ENCODE measurements at regions not wholly inside any gene's neighbourhood (a gene's known extent, or its start where the extent isn't known, plus 50 kb on each side); places are given as distances from the start of the nearest gene placed in this dataset.

DNA sequence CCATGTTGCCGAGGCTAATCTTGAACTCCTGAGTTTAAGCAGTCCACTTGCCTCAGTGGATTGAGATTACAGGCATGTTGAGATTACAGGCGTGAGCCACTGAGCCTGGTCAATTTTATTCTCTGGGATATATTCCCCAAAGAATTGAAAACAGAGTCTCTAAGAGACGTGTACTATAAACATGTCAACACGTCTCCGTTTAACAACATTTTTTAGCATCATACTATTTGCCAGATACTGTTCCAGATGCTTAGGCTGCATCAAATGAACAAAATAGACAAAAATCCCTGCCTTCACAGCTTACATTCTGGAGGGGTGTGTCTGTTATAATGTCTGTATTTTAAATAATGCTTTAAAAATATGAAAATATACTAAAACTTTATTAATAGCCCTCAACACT is 54.1 kb upstream of the PRKG1 start:
- H3K9me3 Mint-ChIP-seq (ENCODE audit: unreplicated experiment), result no peaks in the 10 kb centered on the region
- no peaks in the 10 kb centered on the region for H3K27me3 Mint-ChIP-seq (ENCODE audit: unreplicated experiment)
- H3K4me3 Mint-ChIP-seq (ENCODE audit: unreplicated experiment), result no peak overlapping the region
- no peak overlapping the region for H3K27ac Mint-ChIP-seq (ENCODE audit: unreplicated experiment)
- no peaks in the 10 kb centered on the region for H3K4me1 Mint-ChIP-seq (ENCODE audit: unreplicated experiment)
- TF ChIP-seq, protein P1, sequence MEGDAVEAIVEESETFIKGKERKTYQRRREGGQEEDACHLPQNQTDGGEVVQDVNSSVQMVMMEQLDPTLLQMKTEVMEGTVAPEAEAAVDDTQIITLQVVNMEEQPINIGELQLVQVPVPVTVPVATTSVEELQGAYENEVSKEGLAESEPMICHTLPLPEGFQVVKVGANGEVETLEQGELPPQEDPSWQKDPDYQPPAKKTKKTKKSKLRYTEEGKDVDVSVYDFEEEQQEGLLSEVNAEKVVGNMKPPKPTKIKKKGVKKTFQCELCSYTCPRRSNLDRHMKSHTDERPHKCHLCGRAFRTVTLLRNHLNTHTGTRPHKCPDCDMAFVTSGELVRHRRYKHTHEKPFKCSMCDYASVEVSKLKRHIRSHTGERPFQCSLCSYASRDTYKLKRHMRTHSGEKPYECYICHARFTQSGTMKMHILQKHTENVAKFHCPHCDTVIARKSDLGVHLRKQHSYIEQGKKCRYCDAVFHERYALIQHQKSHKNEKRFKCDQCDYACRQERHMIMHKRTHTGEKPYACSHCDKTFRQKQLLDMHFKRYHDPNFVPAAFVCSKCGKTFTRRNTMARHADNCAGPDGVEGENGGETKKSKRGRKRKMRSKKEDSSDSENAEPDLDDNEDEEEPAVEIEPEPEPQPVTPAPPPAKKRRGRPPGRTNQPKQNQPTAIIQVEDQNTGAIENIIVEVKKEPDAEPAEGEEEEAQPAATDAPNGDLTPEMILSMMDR (IDR thresholded peaks at IDR 0.05; ENCODE audit: unreplicated experiment), result no peak
- no peaks in the 10 kb centered on the region for H3K36me3 Mint-ChIP-seq (ENCODE audit: low read depth, unreplicated experiment)
- no peak for DNase-seq (ENCODE audit: low spot score)

DNA sequence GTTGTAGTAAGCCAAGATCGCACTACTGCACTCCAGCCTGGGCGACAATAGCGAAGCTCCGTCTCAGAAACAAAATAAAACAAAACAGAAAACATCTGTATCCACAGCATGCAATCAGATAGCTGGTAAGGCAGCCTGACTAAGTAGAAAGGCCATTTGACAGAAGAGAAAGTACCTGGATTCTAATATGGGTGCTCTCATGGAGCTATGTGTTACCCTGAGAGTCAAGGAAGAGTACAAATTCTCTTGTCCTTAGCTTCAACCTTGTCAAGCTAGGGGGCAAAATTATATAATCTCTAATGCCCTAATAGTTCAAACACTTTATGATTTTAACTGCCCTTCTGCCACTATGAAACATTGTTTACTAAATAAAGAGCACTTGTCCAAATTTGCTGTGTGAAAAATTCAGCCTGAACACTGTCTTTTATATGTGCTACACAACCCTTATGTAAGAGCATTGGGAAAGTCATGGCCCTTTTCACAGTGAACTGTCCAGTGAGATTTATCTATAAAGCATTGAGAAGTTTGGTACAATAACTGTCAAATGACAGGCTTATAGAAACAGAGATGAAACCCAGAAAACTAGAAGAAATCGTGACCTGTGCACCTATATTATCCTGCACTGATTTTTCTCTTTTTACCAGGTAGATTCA is 51.2 kb upstream of the PRKG1 start:
- no peaks in the 10 kb centered on the region for H3K36me3 Mint-ChIP-seq (ENCODE audit: low read depth, unreplicated experiment)
- no peaks in the 10 kb centered on the region for H3K4me1 Mint-ChIP-seq (ENCODE audit: unreplicated experiment)
- no peak for DNase-seq (ENCODE audit: low spot score)
- TF ChIP-seq, protein P1 (IDR thresholded peaks at IDR 0.05; ENCODE audit: unreplicated experiment), result no peak
- no peaks in the 10 kb centered on the region for H3K9me3 Mint-ChIP-seq (ENCODE audit: unreplicated experiment)
- no peak overlapping the region for H3K27ac Mint-ChIP-seq (ENCODE audit: unreplicated experiment)
- no peaks in the 10 kb centered on the region for H3K27me3 Mint-ChIP-seq (ENCODE audit: unreplicated experiment)
- H3K4me3 Mint-ChIP-seq (ENCODE audit: unreplicated experiment), result no peak overlapping the region

DNA sequence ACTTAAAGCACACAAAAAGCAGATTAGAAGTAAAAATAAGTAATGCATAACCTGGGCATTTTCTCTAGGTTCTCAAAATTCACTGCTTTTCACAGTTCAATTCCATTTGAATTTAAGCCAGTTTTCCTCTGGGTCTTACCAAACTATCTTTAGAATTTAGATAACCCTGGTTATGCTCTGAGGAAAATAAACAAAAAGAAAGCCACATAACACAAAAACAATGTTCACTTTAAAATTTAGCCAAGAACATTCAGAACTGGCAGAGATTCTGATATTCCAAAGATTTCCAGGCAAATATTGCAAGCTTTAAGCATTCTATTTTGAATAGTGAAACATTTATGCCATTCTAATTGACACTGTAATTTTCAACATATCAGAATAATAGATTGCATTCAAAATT is 50.7 kb upstream of the PRKG1 start:
- Mint-ChIP-seq H3K4me1 (ENCODE audit: unreplicated experiment) (peaks cover 3% of the 10 kb centered on the region), H3K36me3 (ENCODE audit: low read depth, unreplicated experiment) (no peaks in the 10 kb centered on the region), H3K27me3 (ENCODE audit: unreplicated experiment) (no peaks in the 10 kb centered on the region), H3K27ac (ENCODE audit: unreplicated experiment) (no peak overlapping the region), H3K9me3 (ENCODE audit: unreplicated experiment) (no peaks in the 10 kb centered on the region), H3K4me3 (ENCODE audit: unreplicated experiment) (no peak overlapping the region)
- TF ChIP-seq, protein P1 (IDR thresholded peaks at IDR 0.05; ENCODE audit: unreplicated experiment), result no peak
- DNase-seq (ENCODE audit: low spot score), result no peak

Data from endothelial cell (in vitro differentiated cells).